ENCODE measurements at regions not wholly inside any gene's neighbourhood (a gene's known extent, or its start where the extent isn't known, plus 50 kb on each side); places are given as distances from the start of the nearest gene placed in this dataset.
"Not testable (repeated sequence)": the region's sequence is repeated elsewhere in the genome, so short reads cannot be mapped to it uniquely, and the experiment has no call there.

DNA sequence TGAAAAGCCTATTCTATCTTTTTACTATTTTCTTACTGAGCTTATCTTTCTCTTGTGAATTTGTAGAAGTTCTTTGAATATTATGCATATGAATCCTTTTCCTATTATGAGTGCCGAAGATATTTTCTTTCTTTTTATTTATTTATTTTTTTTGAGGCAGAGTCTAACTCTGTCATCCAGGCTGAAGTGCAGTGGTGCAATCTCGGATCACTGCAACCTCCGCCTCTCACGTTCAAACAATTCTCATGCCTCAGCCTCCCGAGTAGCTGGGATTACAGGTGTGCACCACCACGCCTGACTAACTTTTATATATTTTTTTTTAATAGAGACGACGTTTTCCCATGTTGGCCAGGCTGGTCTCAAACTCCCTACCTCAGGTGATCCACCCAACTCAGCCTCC lies 109.8 kb downstream of the RHOU start:
- no peak overlapping the region for H3K4me3 ChIP-seq (replicated peaks; ENCODE audit: low read depth, low read length)
- TF ChIP-seq CTCF (IDR thresholded peaks at IDR 0.05; ENCODE audit: insufficient read depth, low read length, poor library complexity, severe bottlenecking) = no peak
- no peaks in the 10 kb centered on the region for H3K36me3 ChIP-seq (ENCODE audit: control insufficient read depth, insufficient read depth, low read length)
- no peaks in the 10 kb centered on the region; the same call in 1 of the 2 replicates for H3K27me3 ChIP-seq (replicated peaks; ENCODE audit: control insufficient read depth, insufficient read depth, low read length)
- DNase-seq (ENCODE audit: extremely low read depth, insufficient read length) = no peak

- Histone ChIP-seq H3K36me3 (ENCODE audit: control insufficient read depth, insufficient read depth, low read length) (no peaks in the 10 kb centered on the region), H3K27me3 (replicated peaks; ENCODE audit: control insufficient read depth, insufficient read depth, low read length) (no peaks in the 10 kb centered on the region; the same call in 1 of the 2 replicates), H3K4me3 (replicated peaks; ENCODE audit: low read depth, low read length) (no peak overlapping the region)
- no peak for TF ChIP-seq CTCF (IDR thresholded peaks at IDR 0.05; ENCODE audit: insufficient read depth, low read length, poor library complexity, severe bottlenecking)
- DNase-seq (ENCODE audit: extremely low read depth, insufficient read length) = no peak
Observed at GRCh38 chr1:228846952-228847351, 111.7 kb downstream of the RHOU start.

DNA sequence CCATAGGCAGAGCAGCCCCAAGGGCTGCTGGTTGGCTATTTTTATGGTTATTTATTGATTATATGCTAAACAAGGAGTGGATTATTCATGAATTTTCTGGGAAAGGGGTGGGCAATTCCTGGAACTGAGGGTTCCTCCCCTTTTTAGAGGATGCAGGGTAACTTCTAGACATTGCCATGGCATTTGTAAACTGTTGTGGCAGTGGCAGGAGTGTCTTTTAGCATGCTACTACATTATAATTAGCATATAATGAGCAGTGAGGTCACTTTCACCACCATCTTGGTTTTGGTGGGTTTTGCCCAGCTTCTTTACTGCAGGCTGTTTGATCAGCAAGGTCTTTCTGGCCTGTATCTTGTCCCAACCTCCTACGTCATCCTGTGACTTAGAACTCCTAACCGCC lies 112.2 kb downstream of the RHOU start:
- H3K27me3 ChIP-seq (replicated peaks; ENCODE audit: control insufficient read depth, insufficient read depth, low read length); H3K36me3 ChIP-seq (ENCODE audit: control insufficient read depth, insufficient read depth, low read length); DNase-seq (ENCODE audit: extremely low read depth, insufficient read length); H3K4me3 ChIP-seq (replicated peaks; ENCODE audit: low read depth, low read length): not testable (repeated sequence)

DNA sequence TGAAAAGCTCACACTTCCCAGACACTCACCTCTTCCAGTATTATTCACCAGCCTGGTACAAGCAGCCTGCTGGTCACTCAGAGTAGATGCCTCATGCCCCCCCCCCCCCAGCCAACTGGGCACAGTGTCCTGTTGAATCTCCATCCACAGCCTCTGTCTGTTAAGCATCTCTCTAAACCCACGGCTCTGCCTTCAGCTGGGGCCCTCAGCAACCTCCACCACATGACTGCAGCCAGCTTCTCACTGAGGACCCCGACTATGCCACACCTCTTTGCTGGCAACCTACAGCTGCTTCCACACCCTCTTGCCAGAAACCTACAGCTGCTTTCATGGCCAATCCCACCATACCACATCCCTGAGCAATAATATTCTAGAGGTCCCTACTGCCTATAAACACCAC lies 113.1 kb downstream of the RHOU start:
- TF ChIP-seq CTCF (IDR thresholded peaks at IDR 0.05; ENCODE audit: insufficient read depth, low read length, poor library complexity, severe bottlenecking) = no peak
- Histone ChIP-seq H3K27me3 (replicated peaks; ENCODE audit: control insufficient read depth, insufficient read depth, low read length) (no peaks in the 10 kb centered on the region; the same call in 1 of the 2 replicates), H3K4me3 (replicated peaks; ENCODE audit: low read depth, low read length) (no peak overlapping the region), H3K36me3 (ENCODE audit: control insufficient read depth, insufficient read depth, low read length) (no peaks in the 10 kb centered on the region)
- DNase-seq (ENCODE audit: extremely low read depth, insufficient read length) = no peak

DNA sequence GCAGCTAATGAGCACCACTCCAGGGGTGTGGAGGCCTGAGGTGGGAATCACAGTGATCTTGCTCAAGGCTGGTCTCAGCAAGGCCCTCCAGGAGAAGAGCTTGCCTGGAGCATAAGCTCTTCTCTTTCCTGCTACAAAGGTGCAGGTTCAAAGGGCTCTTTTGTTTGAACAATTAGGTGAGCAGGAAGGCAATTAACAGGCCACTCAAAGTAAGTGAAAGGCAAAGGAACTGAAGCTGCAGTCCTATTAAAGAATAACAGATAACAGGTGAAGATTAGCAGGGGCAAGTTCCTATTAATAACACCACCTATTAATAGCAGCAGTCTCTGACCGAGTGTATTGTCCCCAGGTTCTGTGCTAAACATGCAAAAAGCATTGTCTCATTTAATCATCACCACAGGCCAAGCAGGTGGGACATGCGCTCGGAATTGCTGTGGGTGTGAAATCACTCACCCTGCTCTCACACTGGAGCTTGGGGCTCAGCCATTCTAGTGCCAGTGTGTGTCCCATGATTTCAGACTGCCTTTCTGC lies 113.8 kb downstream of the RHOU start:
- H3K27me3 ChIP-seq (replicated peaks; ENCODE audit: control insufficient read depth, insufficient read depth, low read length) = no peaks in the 10 kb centered on the region; the same call in 1 of the 2 replicates
- DNase-seq (ENCODE audit: extremely low read depth, insufficient read length) = no peak
- H3K36me3 ChIP-seq (ENCODE audit: control insufficient read depth, insufficient read depth, low read length) = no peaks in the 10 kb centered on the region
- no peak for TF ChIP-seq CTCF (IDR thresholded peaks at IDR 0.05; ENCODE audit: insufficient read depth, low read length, poor library complexity, severe bottlenecking)
- H3K4me3 ChIP-seq (replicated peaks; ENCODE audit: low read depth, low read length) = no peak overlapping the region

DNA sequence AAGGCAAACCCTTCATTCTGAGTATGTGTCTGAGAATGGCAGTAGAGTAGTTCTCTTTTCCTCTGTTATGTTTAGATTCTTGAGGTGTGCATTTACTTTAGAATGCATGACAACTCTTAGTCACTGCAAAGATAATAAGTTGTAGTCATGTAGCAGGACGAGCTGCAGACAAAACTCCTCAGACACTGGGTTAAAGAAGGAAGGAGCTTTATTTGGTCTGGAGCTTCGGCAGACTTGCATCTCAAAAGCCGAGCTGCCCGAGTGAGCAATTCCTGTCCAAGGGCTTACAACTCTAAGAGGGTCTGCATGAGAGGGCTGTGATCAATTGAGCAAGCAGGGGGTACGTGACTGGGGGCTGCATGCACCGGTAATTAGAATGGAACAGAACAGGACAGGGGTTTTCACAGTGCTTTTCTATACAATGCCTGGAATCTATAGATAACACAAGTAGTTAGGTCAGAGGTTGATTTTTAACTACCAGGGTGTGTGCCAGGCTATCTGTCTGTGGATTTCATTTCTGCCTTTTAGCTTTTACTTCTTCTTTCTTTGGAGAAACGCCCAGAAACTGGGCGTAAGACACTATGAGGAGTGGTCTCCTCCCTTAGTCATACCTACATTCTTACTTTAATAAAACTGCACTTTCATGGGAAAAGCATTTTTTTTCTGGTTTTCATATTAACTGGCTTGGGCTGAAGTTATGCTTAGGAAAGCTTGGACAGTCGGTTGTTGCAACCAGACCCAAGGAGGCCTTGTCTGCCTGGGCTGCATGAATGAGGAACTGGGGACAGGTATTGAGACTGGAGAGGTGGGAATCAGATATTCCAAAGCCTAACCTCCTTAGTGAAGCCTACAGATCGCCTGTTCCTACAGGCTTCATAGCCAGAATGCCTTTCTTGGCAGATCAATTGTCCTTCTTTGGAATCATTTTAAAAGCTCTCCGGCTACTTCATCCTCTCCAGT lies 115.1 kb downstream of the RHOU start:
- DNase-seq (ENCODE audit: extremely low read depth, insufficient read length) = no peak
- no peaks in the 10 kb centered on the region for H3K36me3 ChIP-seq (ENCODE audit: control insufficient read depth, insufficient read depth, low read length)
- H3K4me3 ChIP-seq (replicated peaks; ENCODE audit: low read depth, low read length) = no peak overlapping the region
- TF ChIP-seq CTCF (IDR thresholded peaks at IDR 0.05; ENCODE audit: insufficient read depth, low read length, poor library complexity, severe bottlenecking) = no peak
- H3K27me3 ChIP-seq (replicated peaks; ENCODE audit: control insufficient read depth, insufficient read depth, low read length) = no peaks in the 10 kb centered on the region; the same call in 1 of the 2 replicates
